IMR-90 (cell line): ENCODE measurements at regions not wholly inside any gene's neighbourhood (a gene's known extent, or its start where the extent isn't known, plus 50 kb on each side); places are given as distances from the start of the nearest gene placed in this dataset.

ENCODE experiments used
- ATAC-seq: fragments of 200-7000 bp; cut with Tn5 transposase; 2 replicates; pipeline ENCODE4 v1.9.1; 2020; ENCODE audit warnings: low read depth, mild to moderate bottlenecking, moderate library complexity
- BruUV-seq: library from RNA; stranded (reverse); fragments of 400-500 nt; replicated peaks from 2 replicates; lab custom pipeline; 2021; lab: Mats Ljungman, UMichigan
- CTCF ChIA-PET: fragments of 300-600 bp; formaldehyde crosslinking; extraction: SDS; loops from one replicate; lab custom pipeline; 2021; ENCODE audit warnings: antibody characterized with exemption; lab: Yijun Ruan, JAX
- POLR2A ChIA-PET: fragments of 300-600 bp; sonication (Branson Sonifier 250); formaldehyde crosslinking; loops from one replicate; lab custom pipeline; 2022; ENCODE audit warnings: antibody characterized with exemption; ENCODE audit not compliant: unreplicated experiment; lab: Charles Lee
- DNase-seq: peaks from one replicate; pipeline ENCODE4 v3.0.0; 2013
- H2AFZ ChIP-seq: replicated peaks from 2 replicates; pipeline ENCODE3; 2013; ENCODE audit warnings: low read length, mild to moderate bottlenecking; ENCODE audit not compliant: poor library complexity
- H2AK5ac ChIP-seq: 2 replicates; pipeline ENCODE4 v1.6.1; 2013; ENCODE audit warnings: low read depth, low read length, inconsistent platforms
- H2AK9ac ChIP-seq: replicated peaks from 2 replicates; pipeline ENCODE3; 2013; ENCODE audit warnings: mild to moderate bottlenecking, low read depth, low read length, moderate library complexity; ENCODE audit not compliant: poor library complexity
- H2BK120ac ChIP-seq: 2 replicates; pipeline ENCODE4 v1.6.1; 2013; ENCODE audit warnings: low read depth, low read length, inconsistent platforms
- H2BK15ac ChIP-seq: 3 replicates; pipeline ENCODE4 v1.6.1; 2013; ENCODE audit warnings: low read depth, low read length, inconsistent platforms
- H2BK20ac ChIP-seq: 2 replicates; pipeline ENCODE4 v1.6.1; 2013; ENCODE audit warnings: low read depth, mild to moderate bottlenecking, inconsistent platforms, low read length, moderate library complexity
- H2BK5ac ChIP-seq: 2 replicates; pipeline ENCODE4 v1.6.1; 2013; ENCODE audit warnings: mild to moderate bottlenecking, low read depth, low read length, inconsistent platforms; ENCODE audit not compliant: poor library complexity, severe bottlenecking
- H3K14ac ChIP-seq: replicated peaks from 2 replicates; pipeline ENCODE4 v1.6.1; 2013; ENCODE audit warnings: low read depth, low read length, inconsistent platforms
- H3K18ac ChIP-seq: 2 replicates; pipeline ENCODE4 v1.6.1; 2013; ENCODE audit warnings: low read depth, low read length, control low read depth
- H3K23ac ChIP-seq: 2 replicates; pipeline ENCODE4 v1.6.1; 2013; ENCODE audit warnings: low read depth, low read length, inconsistent platforms
- H3K27ac ChIP-seq: 2 replicates; pipeline ENCODE4 v1.5.1; 2013; ENCODE audit warnings: mild to moderate bottlenecking, control low read depth, low read length; ENCODE audit not compliant: insufficient read depth
- H3K27me3 ChIP-seq: 2 replicates; pipeline ENCODE4 v1.6.1; 2013; ENCODE audit warnings: low read length; ENCODE audit not compliant: control insufficient read depth, insufficient read depth
- H3K36me3 ChIP-seq: 2 replicates; pipeline ENCODE4 v1.6.1; 2013; ENCODE audit warnings: low read length, mixed read lengths; ENCODE audit not compliant: control insufficient read depth, insufficient read depth
- H3K4ac ChIP-seq: 2 replicates; pipeline ENCODE4 v1.6.1; 2013; ENCODE audit warnings: low read depth, low read length, inconsistent platforms
- H3K4me1 ChIP-seq: 2 replicates; pipeline ENCODE4 v1.6.1; 2013; ENCODE audit warnings: low read length, mixed read lengths; ENCODE audit not compliant: control insufficient read depth, insufficient read depth
- H3K4me2 ChIP-seq: 2 replicates; pipeline ENCODE4 v1.6.1; 2013; ENCODE audit warnings: low read depth, mild to moderate bottlenecking, control low read depth, low read length, moderate library complexity
- H3K4me3 ChIP-seq: 2 replicates; pipeline ENCODE4 v1.5.1; 2013; ENCODE audit warnings: low read depth, mild to moderate bottlenecking, control low read depth, low read length, moderate library complexity; ENCODE audit not compliant: insufficient read depth
- H3K56ac ChIP-seq: 2 replicates; pipeline ENCODE4 v1.6.1; 2013; ENCODE audit warnings: low read length, inconsistent platforms; ENCODE audit not compliant: insufficient read depth; ENCODE audit errors: extremely low read depth
- H3K79me1 ChIP-seq, 2 experiments: 2 replicates each; pipeline ENCODE4 v1.6.1; 2013; ENCODE audit warnings: low read length in 2 of 2, inconsistent platforms in 1 of 2, low read depth in 1 of 2
- H3K9ac ChIP-seq: 2 replicates; pipeline ENCODE4 v1.6.1; 2013; ENCODE audit warnings: low read depth, low read length, control low read depth
- H3K9me1 ChIP-seq: 2 replicates; pipeline ENCODE4 v1.6.1; 2013; ENCODE audit warnings: low read length, inconsistent platforms; ENCODE audit not compliant: insufficient read depth
- H3K9me3 ChIP-seq: 2 replicates; pipeline ENCODE4 v1.6.1; 2013; ENCODE audit warnings: low read length; ENCODE audit not compliant: control insufficient read depth, insufficient read depth
- H4K20me1 ChIP-seq: 2 replicates; pipeline ENCODE4 v1.6.1; 2013; ENCODE audit warnings: low read length, inconsistent platforms; ENCODE audit not compliant: insufficient read depth
- H4K5ac ChIP-seq: 2 replicates; pipeline ENCODE4 v1.6.1; 2013; ENCODE audit warnings: mild to moderate bottlenecking, low read depth, low read length, control low read depth
- H4K8ac ChIP-seq, 2 experiments: 2 replicates each; pipeline ENCODE4 v1.6.1; 2013; ENCODE audit warnings: low read depth in 2 of 2, low read length in 2 of 2, control low read depth in 1 of 2, inconsistent platforms in 1 of 2
- H4K91ac ChIP-seq: 2 replicates; pipeline ENCODE4 v1.6.1; 2013; ENCODE audit warnings: low read depth, low read length, inconsistent platforms; ENCODE audit not compliant: insufficient read depth
- BHLHE40 ChIP-seq: fragments of 150-350 bp; IDR thresholded peaks from 2 replicates; pipeline ENCODE4 v1.6.1; 2016; ENCODE audit warnings: mild to moderate bottlenecking, low read depth, low read length
- CEBPB ChIP-seq: IDR thresholded peaks from 2 replicates; pipeline ENCODE4 v1.6.1; 2012; ENCODE audit warnings: low read depth, low read length, improper control_type of control experiment
- FOS ChIP-seq: fragments of 150-350 bp; IDR thresholded peaks from 2 replicates; pipeline ENCODE4 v1.6.1; 2016; ENCODE audit warnings: low read depth, low read length
- MXI1 ChIP-seq: IDR thresholded peaks from 2 replicates; pipeline ENCODE4 v1.6.1; 2012; ENCODE audit warnings: low read depth, mild to moderate bottlenecking, low read length, moderate library complexity, borderline replicate concordance
- RCOR1 ChIP-seq: IDR thresholded peaks from 2 replicates; pipeline ENCODE4 v1.6.1; 2012; ENCODE audit warnings: mild to moderate bottlenecking, low read length, improper control_type of control experiment; ENCODE audit not compliant: insufficient replicate concordance
- RFX5 ChIP-seq: IDR thresholded peaks from 2 replicates; pipeline ENCODE4 v1.8.0; 2012; ENCODE audit warnings: low read depth, mild to moderate bottlenecking, low read length, moderate library complexity
- WGBS, 2 experiments: methylation state at CpG; one replicate each; pipeline versions ENCODE4 v1.1.5 to v1.1.7; 2013; ENCODE audit warnings: missing lambda C conversion rate in 2 of 2; ENCODE audit not compliant: insufficient read length in 1 of 2; ENCODE audit errors: extremely low coverage in 2 of 2; 5-methylcytosine and 5-hydroxymethylcytosine counted together
- dilution Hi-C: fragments of 300-500 bp; cut with HindIII; formaldehyde crosslinking; loops from one replicate; pipeline ENCODE4 v1.14.3; 2018; ENCODE audit warnings: low sequenced_read_pairs; ENCODE audit not compliant: unreplicated experiment
- in situ Hi-C: fragments of 300-500 bp; cut with MboI; formaldehyde crosslinking; loops from 3 replicates; pipeline ENCODE4 v1.14.3; 2019; ENCODE audit warnings: low sequenced_read_pairs, inconsistent platforms, mixed read lengths
- intact Hi-C: fragments of 100-400 bp; cut with micrococcal nuclease; formaldehyde crosslinking; loops from 2 replicates; pipeline ENCODE4 v1.10.0; 2022

DNA sequence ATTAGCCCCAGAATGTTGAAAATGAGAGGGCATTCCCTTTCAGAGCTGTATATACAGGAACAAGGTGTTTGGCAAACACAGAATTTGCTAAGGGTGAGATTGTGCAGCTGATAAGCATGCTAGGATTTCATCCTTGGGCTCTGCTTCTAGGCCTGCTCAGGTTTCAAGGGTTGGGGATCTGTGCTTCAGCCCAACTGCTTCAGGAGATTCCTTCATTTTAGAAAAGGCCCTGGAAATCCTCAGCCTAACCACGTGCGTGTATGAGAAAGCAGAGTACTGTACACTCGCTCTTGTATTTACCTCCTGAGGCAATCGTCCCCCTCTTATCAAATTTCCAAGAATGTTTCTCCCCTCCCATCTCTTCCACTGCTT lies 291.6 kb upstream of the ARGLU1 start:
- no peaks in the 10 kb centered on the region for H3K79me1 ChIP-seq
- H3K4me3 ChIP-seq: no peak overlapping the region
- dilution Hi-C loops: no loop called here
- ATAC-seq: no peak
- H2AFZ ChIP-seq: no peak overlapping the region
- no peaks in the 10 kb centered on the region for H3K4me1 ChIP-seq
- intact Hi-C loops: no loop called here
- H2AK9ac ChIP-seq: no peak overlapping the region
- in situ Hi-C loops: no loop called here
- H4K8ac ChIP-seq: no peak overlapping the region
- no peak for DNase-seq
- no peak overlapping the region for H4K5ac ChIP-seq
- no peak overlapping the region for H2AK5ac ChIP-seq
- no peak overlapping the region for H2BK5ac ChIP-seq
- no peak overlapping the region for H3K9ac ChIP-seq
- TF ChIP-seq FOS: no peak
- TF ChIP-seq RCOR1: no peak
- TF ChIP-seq MXI1: no peak
- no peak for TF ChIP-seq CEBPB
- TF ChIP-seq BHLHE40: no peak
- TF ChIP-seq RFX5: no peak
- no peak overlapping the region for H3K23ac ChIP-seq
- no peak overlapping the region for H3K14ac ChIP-seq
- no peak overlapping the region for H4K91ac ChIP-seq
- 67% methylated on average over 1 of the region's 4 CpGs; no CpG with 5 or more reads in 1 of the 2 experiments for WGBS, 2 experiments
- no peaks in the 10 kb centered on the region for H3K9me1 ChIP-seq
- H4K20me1 ChIP-seq: no peaks in the 10 kb centered on the region
- H3K56ac ChIP-seq: no peak overlapping the region
- no peaks in the 10 kb centered on the region for H3K9me3 ChIP-seq
- H3K4me2 ChIP-seq: no peak overlapping the region
- H3K18ac ChIP-seq: no peak overlapping the region
- no peak overlapping the region for H2BK20ac ChIP-seq
- H3K4ac ChIP-seq: no peak overlapping the region
- POLR2A ChIA-PET: no interaction called here
- H3K27ac ChIP-seq: no peak overlapping the region
- CTCF ChIA-PET: no interaction called here
- H3K27me3 ChIP-seq: no peaks in the 10 kb centered on the region
- H2BK15ac ChIP-seq: no peak overlapping the region
- BruUV-seq: no TSS peak
- H2BK120ac ChIP-seq: no peak overlapping the region
- H3K36me3 ChIP-seq: no peaks in the 10 kb centered on the region
